Activated CD4-positive, alpha-beta T cell treated with anti-CD3 and anti-CD28 coated beads, Interleukin-2, amount 10 ng/mL, durations not matched to agents 7 days and 5 days (primary cell): ENCODE measurements at regions not wholly inside any gene's neighbourhood (a gene's known extent, or its start where the extent isn't known, plus 50 kb on each side); places are given as distances from the start of the nearest gene placed in this dataset.

Source experiments
- CTCF ChIA-PET: fragments of 350-600 bp; sonication (Branson Sonifier 250); formaldehyde crosslinking; loops from one replicate; lab custom pipeline; 2021; ENCODE audit warnings: antibody characterized with exemption; lab: Charles Lee
- POLR2A ChIA-PET: fragments of 350-600 bp; sonication (Branson Sonifier 250); formaldehyde crosslinking; loops from one replicate; lab custom pipeline; 2021; ENCODE audit warnings: antibody characterized with exemption; lab: Charles Lee
- DNase-seq: peaks from one replicate; pipeline ENCODE4 v3.0.0-alpha.2; 2020
- H3K27ac Mint-ChIP-seq: one replicate; pipeline ENCODE4 v1.8.0; 2021; ENCODE audit warnings: mild to moderate bottlenecking, moderate library complexity, mixed read lengths
- H3K27me3 Mint-ChIP-seq: one replicate; pipeline ENCODE4 v1.8.0; 2021; ENCODE audit warnings: mixed read lengths
- H3K36me3 Mint-ChIP-seq: one replicate; pipeline ENCODE4 v1.8.0; 2021; ENCODE audit warnings: low read depth, mixed read lengths
- H3K4me1 Mint-ChIP-seq: one replicate; pipeline ENCODE4 v1.8.0; 2021; ENCODE audit warnings: mixed read lengths
- H3K4me3 Mint-ChIP-seq: one replicate; pipeline ENCODE4 v1.8.0; 2021; ENCODE audit warnings: mild to moderate bottlenecking, moderate library complexity, mixed read lengths
- H3K9me3 Mint-ChIP-seq: one replicate; pipeline ENCODE4 v1.8.0; 2021; ENCODE audit warnings: mixed read lengths

GRCh38 chr2:162916286-162916801 lies 77.8 kb upstream of the KCNH7 start:
- no peaks in the 10 kb centered on the region for H3K27me3 Mint-ChIP-seq
- H3K4me3 Mint-ChIP-seq, result no peak overlapping the region
- peaks cover 3% of the 10 kb centered on the region for H3K9me3 Mint-ChIP-seq
- H3K4me1 Mint-ChIP-seq, result no peaks in the 10 kb centered on the region
- ChIA-PET POLR2A (no interaction called here), CTCF (no interaction called here)
- no peak overlapping the region for H3K27ac Mint-ChIP-seq
- H3K36me3 Mint-ChIP-seq, result no peaks in the 10 kb centered on the region
- no peak for DNase-seq

- POLR2A ChIA-PET, result no interaction called here
- CTCF ChIA-PET, result no interaction called here
- Mint-ChIP-seq H3K27me3 (no peaks in the 10 kb centered on the region), H3K36me3 (no peaks in the 10 kb centered on the region), H3K4me3 (no peak overlapping the region), H3K27ac (no peak overlapping the region), H3K4me1 (no peaks in the 10 kb centered on the region), H3K9me3 (peaks cover 3% of the 10 kb centered on the region)
- DNase-seq, result no peak
These were observed 77.3 kb upstream of the KCNH7 start for GRCh38 chr2:162915858-162916257.

DNA sequence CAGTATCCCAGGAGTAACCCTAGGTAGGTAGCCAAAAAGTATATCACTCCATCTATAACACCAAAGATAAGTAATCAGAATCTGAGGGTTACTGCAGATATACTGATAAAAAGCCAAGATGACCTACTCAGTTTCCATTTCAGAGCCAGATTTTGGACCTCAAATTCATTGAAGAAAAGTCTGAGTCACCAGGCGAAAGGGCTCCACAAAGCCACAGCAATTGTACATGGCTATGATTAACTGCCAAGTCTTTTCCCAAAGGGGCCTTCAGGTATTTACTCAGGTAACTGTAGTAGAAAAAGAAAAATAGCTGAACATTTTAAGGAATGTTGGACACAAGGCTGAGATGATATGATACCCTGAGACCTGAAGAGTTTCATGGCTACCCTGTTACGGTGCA lies 75.6 kb upstream of the KCNH7 start:
- H3K9me3 Mint-ChIP-seq, result peaks cover 3% of the 10 kb centered on the region
- DNase-seq, result no peak
- no peaks in the 10 kb centered on the region for H3K4me1 Mint-ChIP-seq
- H3K27ac Mint-ChIP-seq, result no peak overlapping the region
- ChIA-PET CTCF (no interaction called here), POLR2A (no interaction called here)
- no peaks in the 10 kb centered on the region for H3K36me3 Mint-ChIP-seq
- H3K27me3 Mint-ChIP-seq, result no peaks in the 10 kb centered on the region
- no peak overlapping the region for H3K4me3 Mint-ChIP-seq

GRCh38 chr2:162912787-162913186 lies 74.2 kb upstream of the KCNH7 start:
- H3K4me1 Mint-ChIP-seq, result no peaks in the 10 kb centered on the region
- no peaks in the 10 kb centered on the region for H3K36me3 Mint-ChIP-seq
- H3K4me3 Mint-ChIP-seq, result no peak overlapping the region
- H3K9me3 Mint-ChIP-seq, result peaks cover 3% of the 10 kb centered on the region
- no peak for DNase-seq
- POLR2A ChIA-PET, result no interaction called here
- CTCF ChIA-PET, result no interaction called here
- no peaks in the 10 kb centered on the region for H3K27me3 Mint-ChIP-seq
- H3K27ac Mint-ChIP-seq, result no peak overlapping the region

GRCh38 chr2:162908567-162908966 lies 70.0 kb upstream of the KCNH7 start:
- H3K9me3 Mint-ChIP-seq, result no peaks in the 10 kb centered on the region
- H3K27me3 Mint-ChIP-seq, result no peaks in the 10 kb centered on the region
- ChIA-PET POLR2A (no interaction called here), CTCF (no interaction called here)
- no peak for DNase-seq
- no peaks in the 10 kb centered on the region for H3K4me1 Mint-ChIP-seq
- no peaks in the 10 kb centered on the region for H3K36me3 Mint-ChIP-seq
- H3K4me3 Mint-ChIP-seq, result no peak overlapping the region
- no peak overlapping the region for H3K27ac Mint-ChIP-seq

- H3K27me3 Mint-ChIP-seq, result no peaks in the 10 kb centered on the region
- H3K4me1 Mint-ChIP-seq, result no peaks in the 10 kb centered on the region
- ChIA-PET CTCF (no interaction called here), POLR2A (no interaction called here)
- no peaks in the 10 kb centered on the region for H3K9me3 Mint-ChIP-seq
- DNase-seq, result peak; percentile 29
- H3K4me3 Mint-ChIP-seq, result no peak overlapping the region
- H3K27ac Mint-ChIP-seq, result no peak overlapping the region
- H3K36me3 Mint-ChIP-seq, result no peaks in the 10 kb centered on the region
These were observed 52.2 kb upstream of the KCNH7 start for GRCh38 chr2:162890690-162891311.

DNA sequence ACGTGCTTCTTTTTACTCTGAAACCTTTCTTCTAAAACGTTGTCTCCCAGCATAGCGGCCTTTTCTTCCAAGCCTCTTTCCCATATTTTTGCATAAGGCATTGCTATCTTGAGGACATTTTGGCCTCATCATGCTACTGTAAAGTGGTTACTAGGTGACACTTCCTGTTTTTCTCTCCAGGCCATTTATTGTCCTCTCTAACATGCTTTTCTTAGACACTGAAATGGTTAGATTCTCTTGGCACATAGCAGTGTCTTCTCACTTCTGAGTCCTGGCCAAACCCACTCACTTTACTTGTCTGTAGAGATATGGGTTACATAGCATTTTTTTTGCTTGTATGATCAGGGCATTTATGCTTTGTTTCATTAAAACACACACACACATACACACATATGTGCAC lies 50.1 kb upstream of the KCNH7 start:
- Mint-ChIP-seq H3K27me3 (no peaks in the 10 kb centered on the region), H3K4me1 (no peaks in the 10 kb centered on the region), H3K9me3 (no peaks in the 10 kb centered on the region), H3K27ac (no peak overlapping the region), H3K36me3 (no peaks in the 10 kb centered on the region), H3K4me3 (no peak overlapping the region)
- POLR2A ChIA-PET, result no interaction called here
- DNase-seq, result no peak
- CTCF ChIA-PET, result no interaction called here
